H9 (cell line): ENCODE measurements at regions not wholly inside any gene's neighbourhood (a gene's known extent, or its start where the extent isn't known, plus 50 kb on each side); places are given as distances from the start of the nearest gene placed in this dataset.

Experiments used
- DNase-seq: peaks from one replicate; pipeline ENCODE4 v3.0.0-alpha.2; 2017
- H2AFZ ChIP-seq: one replicate; pipeline ENCODE4 v1.6.1; 2013; ENCODE audit warnings: mild to moderate bottlenecking, low read length, control low read depth, moderate library complexity
- H2AK5ac ChIP-seq: 2 replicates; pipeline ENCODE4 v1.6.1; 2013; ENCODE audit warnings: low read length, control low read depth, mixed read lengths; ENCODE audit not compliant: insufficient read length
- H2BK120ac ChIP-seq: one replicate; pipeline ENCODE4 v1.6.1; 2013; ENCODE audit warnings: low read depth, mild to moderate bottlenecking, low read length, control low read depth, inconsistent platforms; ENCODE audit not compliant: poor library complexity, severe bottlenecking
- H2BK12ac ChIP-seq: 2 replicates; pipeline ENCODE4 v1.6.1; 2013; ENCODE audit warnings: low read length, control low read depth, mixed read lengths, low read depth; ENCODE audit not compliant: insufficient read length
- H2BK15ac ChIP-seq: 2 replicates; pipeline ENCODE4 v1.6.1; 2013; ENCODE audit warnings: low read depth, low read length, control low read depth
- H2BK20ac ChIP-seq: one replicate; pipeline ENCODE4 v1.6.1; 2013; ENCODE audit warnings: low read depth, mild to moderate bottlenecking, low read length, control low read depth, inconsistent platforms; ENCODE audit not compliant: poor library complexity, severe bottlenecking
- H2BK5ac ChIP-seq: 2 replicates; pipeline ENCODE4 v1.6.1; 2013; ENCODE audit warnings: low read length, control low read depth, mixed read lengths; ENCODE audit not compliant: insufficient read length
- H3K14ac ChIP-seq: 2 replicates; pipeline ENCODE4 v1.6.1; 2013; ENCODE audit warnings: low read length, control low read depth; ENCODE audit not compliant: insufficient read depth
- H3K18ac ChIP-seq: 2 replicates; pipeline ENCODE4 v1.6.1; 2013; ENCODE audit warnings: low read depth, mild to moderate bottlenecking, mixed read lengths, low read length, control low read depth; ENCODE audit not compliant: insufficient read length
- H3K23ac ChIP-seq: 2 replicates; pipeline ENCODE4 v1.6.1; 2013; ENCODE audit warnings: low read length, control low read depth, mixed read lengths, low read depth; ENCODE audit not compliant: insufficient read length
- H3K23me2 ChIP-seq: 2 replicates; pipeline ENCODE4 v1.6.1; 2013; ENCODE audit warnings: low read depth, mild to moderate bottlenecking, mixed read lengths, low read length, control low read depth; ENCODE audit not compliant: insufficient read length, poor library complexity, severe bottlenecking
- H3K27ac ChIP-seq: 2 replicates; pipeline ENCODE4 v1.5.1; 2013; ENCODE audit warnings: low read length, control low read depth, mixed read lengths, low read depth; ENCODE audit not compliant: insufficient read length
- H3K27me3 ChIP-seq: 2 replicates; pipeline ENCODE4 v1.6.1; 2013; ENCODE audit warnings: low read length, control low read depth, inconsistent platforms; ENCODE audit not compliant: insufficient read depth
- H3K4ac ChIP-seq: 2 replicates; pipeline ENCODE4 v1.6.1; 2013; ENCODE audit warnings: low read depth, mild to moderate bottlenecking, control low read depth, inconsistent platforms, low read length, moderate library complexity
- H3K4me1 ChIP-seq: 2 replicates; pipeline ENCODE4 v1.6.1; 2013; ENCODE audit warnings: low read length, control low read depth, inconsistent platforms; ENCODE audit not compliant: insufficient read depth
- H3K4me2 ChIP-seq: 2 replicates; pipeline ENCODE4 v1.6.1; 2013; ENCODE audit warnings: low read length, control low read depth, mixed read lengths; ENCODE audit not compliant: insufficient read length, insufficient read depth
- H3K56ac ChIP-seq: 2 replicates; pipeline ENCODE4 v1.6.1; 2013; ENCODE audit warnings: low read depth, mild to moderate bottlenecking, mixed read lengths, low read length, control low read depth; ENCODE audit not compliant: insufficient read length
- H3K79me1 ChIP-seq: 2 replicates; pipeline ENCODE4 v1.6.1; 2013; ENCODE audit warnings: low read depth, mild to moderate bottlenecking, moderate library complexity, low read length, control low read depth, inconsistent platforms; ENCODE audit not compliant: insufficient read depth, poor library complexity, severe bottlenecking
- H3K79me2 ChIP-seq: 2 replicates; pipeline ENCODE4 v1.6.1; 2013; ENCODE audit warnings: low read length, control low read depth, inconsistent platforms; ENCODE audit not compliant: insufficient read depth
- H3K9ac ChIP-seq: 2 replicates; pipeline ENCODE4 v1.6.1; 2013; ENCODE audit warnings: low read length, control low read depth, mixed read lengths; ENCODE audit not compliant: insufficient read length; ENCODE audit errors: extremely low read depth
- H3K9me3 ChIP-seq: one replicate; pipeline ENCODE4 v1.6.1; 2013; ENCODE audit warnings: low read depth, low read length, inconsistent platforms; ENCODE audit not compliant: control insufficient read depth
- H3T11ph ChIP-seq: one replicate; pipeline ENCODE4 v1.6.1; 2013; ENCODE audit warnings: mild to moderate bottlenecking, low read length, control low read depth, inconsistent platforms
- H4K20me1 ChIP-seq: one replicate; pipeline ENCODE4 v1.6.1; 2013; ENCODE audit not compliant: control insufficient read depth, insufficient read length, insufficient read depth
- H4K5ac ChIP-seq: 2 replicates; pipeline ENCODE4 v1.6.1; 2013; ENCODE audit warnings: low read depth, mild to moderate bottlenecking, mixed read lengths, low read length, control low read depth; ENCODE audit not compliant: insufficient read length
- H4K8ac ChIP-seq: replicated peaks from 2 replicates; pipeline ENCODE4 v1.6.1; 2013; ENCODE audit warnings: low read length, control low read depth, mixed read lengths, low read depth; ENCODE audit not compliant: insufficient read length
- H4K91ac ChIP-seq: 2 replicates; pipeline ENCODE4 v1.6.1; 2013; ENCODE audit warnings: low read depth, mild to moderate bottlenecking, moderate library complexity, mixed read lengths, low read length, control low read depth; ENCODE audit not compliant: insufficient read length
- H3K27ac Mint-ChIP-seq, 3 experiments: 2 replicates in 2 of 3; 3 replicates in 1 of 3; pipeline ENCODE4 v1.8.0; 2020 to 2021; ENCODE audit warnings: mixed read lengths in 3 of 3, mild to moderate bottlenecking in 1 of 3, moderate library complexity in 1 of 3
- H3K27me3 Mint-ChIP-seq: 2 replicates; pipeline ENCODE4 v1.8.0; 2021; ENCODE audit warnings: low read depth, mild to moderate bottlenecking, moderate library complexity, mixed read lengths
- H3K36me3 Mint-ChIP-seq, 3 experiments: 2 replicates in 2 of 3; 3 replicates in 1 of 3; pipeline ENCODE4 v1.8.0; 2020 to 2021; ENCODE audit warnings: low read depth in 3 of 3, mixed read lengths in 3 of 3; ENCODE audit not compliant: insufficient read depth in 1 of 3
- H3K4me1 Mint-ChIP-seq, 2 experiments: 2 replicates each; pipeline ENCODE4 v1.8.0; 2020; ENCODE audit warnings: mixed read lengths in 2 of 2
- H3K4me3 Mint-ChIP-seq, 2 experiments: 2 replicates in 1 of 2; 3 replicates in 1 of 2; pipeline ENCODE4 v1.8.0; 2020 to 2021; ENCODE audit warnings: mild to moderate bottlenecking in 2 of 2, mixed read lengths in 2 of 2, moderate library complexity in 1 of 2
- H3K9me3 Mint-ChIP-seq, 2 experiments: 2 replicates in 1 of 2; 3 replicates in 1 of 2; pipeline ENCODE4 v1.8.0; 2020; ENCODE audit warnings: mild to moderate bottlenecking in 2 of 2, mixed read lengths in 2 of 2, moderate library complexity in 1 of 2
- WGBS: extraction: QIAGEN DNeasy Blood & Tissue Kit; methylation state at CpG from one replicate; pipeline ENCODE4 v1.1.7; 2013; ENCODE audit warnings: missing lambda C conversion rate, low lambda C conversion rate, mixed read lengths; ENCODE audit not compliant: insufficient read length; ENCODE audit errors: extremely low coverage; 5-methylcytosine and 5-hydroxymethylcytosine counted together
- TF ChIP-seq, protein P1 (sequence below): fragments of 200-600 bp; sonication (generic); conservative IDR thresholded peaks from 3 replicates; pipeline ENCODE4 v1.8.0; 2021; ENCODE audit warnings: antibody characterized with exemption, mild to moderate bottlenecking

DNA sequence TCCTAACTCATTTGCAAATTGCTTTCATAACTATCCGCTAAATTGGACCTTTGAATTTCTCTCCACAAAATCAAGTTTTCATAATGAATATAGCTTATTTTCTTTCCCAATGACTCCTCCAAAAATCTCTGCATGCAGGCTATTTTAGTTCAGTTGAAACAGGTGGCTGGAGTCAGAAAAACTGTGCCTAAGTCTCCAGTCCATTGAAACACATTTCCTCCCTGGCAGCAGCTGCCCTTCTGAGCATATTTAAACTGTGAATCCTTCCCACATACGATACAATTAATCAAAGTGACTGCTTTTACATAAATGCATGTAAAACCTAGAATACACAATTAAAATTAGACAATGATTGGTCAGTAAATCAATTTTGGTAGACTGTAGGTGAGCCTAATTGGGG is 344.6 kb upstream of the MARCKS start:
- H3K9ac ChIP-seq, result no peak overlapping the region
- H4K20me1 ChIP-seq, result no peaks in the 10 kb centered on the region
- no peak overlapping the region for H3K56ac ChIP-seq
- no peak overlapping the region for H2AK5ac ChIP-seq
- H3K79me2 ChIP-seq, result no peaks in the 10 kb centered on the region
- Mint-ChIP-seq H3K4me1 (no peaks in the 10 kb centered on the region), H3K9me3 (no peaks in the 10 kb centered on the region; a peak in 1 of 5 replicates), H3K27ac (no peak overlapping the region), H3K27me3 (no peaks in the 10 kb centered on the region), H3K4me3 (no peak overlapping the region), H3K36me3 (no peaks in the 10 kb centered on the region)
- H3K4me1 ChIP-seq, result no peaks in the 10 kb centered on the region
- H2AFZ ChIP-seq, result no peak overlapping the region
- DNase-seq, result no peak
- H4K5ac ChIP-seq, result no peak overlapping the region
- H4K91ac ChIP-seq, result no peak overlapping the region
- H3K23me2 ChIP-seq, result no peaks in the 10 kb centered on the region
- H3T11ph ChIP-seq, result no peak overlapping the region
- no peak overlapping the region for H2BK120ac ChIP-seq
- H3K27ac ChIP-seq, result no peak overlapping the region
- H2BK15ac ChIP-seq, result no peak overlapping the region
- H3K27me3 ChIP-seq, result no peaks in the 10 kb centered on the region
- H3K79me1 ChIP-seq, result no peaks in the 10 kb centered on the region
- H3K23ac ChIP-seq, result no peak overlapping the region
- no peak overlapping the region for H3K14ac ChIP-seq
- WGBS, result no CpG with 5 or more reads among the region's 2 CpGs
- TF ChIP-seq, protein P1, sequence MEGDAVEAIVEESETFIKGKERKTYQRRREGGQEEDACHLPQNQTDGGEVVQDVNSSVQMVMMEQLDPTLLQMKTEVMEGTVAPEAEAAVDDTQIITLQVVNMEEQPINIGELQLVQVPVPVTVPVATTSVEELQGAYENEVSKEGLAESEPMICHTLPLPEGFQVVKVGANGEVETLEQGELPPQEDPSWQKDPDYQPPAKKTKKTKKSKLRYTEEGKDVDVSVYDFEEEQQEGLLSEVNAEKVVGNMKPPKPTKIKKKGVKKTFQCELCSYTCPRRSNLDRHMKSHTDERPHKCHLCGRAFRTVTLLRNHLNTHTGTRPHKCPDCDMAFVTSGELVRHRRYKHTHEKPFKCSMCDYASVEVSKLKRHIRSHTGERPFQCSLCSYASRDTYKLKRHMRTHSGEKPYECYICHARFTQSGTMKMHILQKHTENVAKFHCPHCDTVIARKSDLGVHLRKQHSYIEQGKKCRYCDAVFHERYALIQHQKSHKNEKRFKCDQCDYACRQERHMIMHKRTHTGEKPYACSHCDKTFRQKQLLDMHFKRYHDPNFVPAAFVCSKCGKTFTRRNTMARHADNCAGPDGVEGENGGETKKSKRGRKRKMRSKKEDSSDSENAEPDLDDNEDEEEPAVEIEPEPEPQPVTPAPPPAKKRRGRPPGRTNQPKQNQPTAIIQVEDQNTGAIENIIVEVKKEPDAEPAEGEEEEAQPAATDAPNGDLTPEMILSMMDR, result no peak
- H3K9me3 ChIP-seq, result no peaks in the 10 kb centered on the region
- no peak overlapping the region for H3K4me2 ChIP-seq
- no peak overlapping the region for H3K4ac ChIP-seq
- H2BK12ac ChIP-seq, result no peak overlapping the region
- no peak overlapping the region for H2BK5ac ChIP-seq
- no peak overlapping the region for H3K18ac ChIP-seq
- no peak overlapping the region for H4K8ac ChIP-seq
- H2BK20ac ChIP-seq, result no peak overlapping the region
